Neuronal stem cell (in vitro differentiated cells): ENCODE measurements at regions not wholly inside any gene's neighbourhood (a gene's known extent, or its start where the extent isn't known, plus 50 kb on each side); places are given as distances from the start of the nearest gene placed in this dataset.

Experiments used
- DNase-seq: peaks from one replicate; pipeline ENCODE4 v3.0.0-alpha.2; 2013; ENCODE audit warnings: low spot score
- H2AFZ ChIP-seq: one replicate; pipeline ENCODE4 v1.6.1; 2013; ENCODE audit warnings: mild to moderate bottlenecking, low read length, inconsistent platforms
- H2AK5ac ChIP-seq: 2 replicates; pipeline ENCODE4 v1.6.1; 2013; ENCODE audit warnings: low read depth, mild to moderate bottlenecking, inconsistent platforms, low read length, moderate library complexity, mixed read lengths
- H2BK120ac ChIP-seq: 2 replicates; pipeline ENCODE4 v1.6.1; 2013; ENCODE audit warnings: low read depth, mild to moderate bottlenecking, inconsistent platforms, low read length, moderate library complexity, mixed read lengths
- H2BK12ac ChIP-seq: one replicate; pipeline ENCODE4 v1.6.1; 2013; ENCODE audit warnings: low read length, inconsistent platforms
- H2BK15ac ChIP-seq: 2 replicates; pipeline ENCODE4 v1.6.1; 2013; ENCODE audit warnings: mild to moderate bottlenecking, low read length, inconsistent platforms, mixed read lengths
- H2BK5ac ChIP-seq: one replicate; pipeline ENCODE4 v1.6.1; 2013; ENCODE audit warnings: inconsistent platforms, mild to moderate bottlenecking, low read length, moderate library complexity
- H3K14ac ChIP-seq: one replicate; pipeline ENCODE4 v1.6.1; 2013; ENCODE audit warnings: low read length, inconsistent platforms
- H3K18ac ChIP-seq: 2 replicates; pipeline ENCODE4 v1.6.1; 2013; ENCODE audit warnings: low read length, inconsistent platforms
- H3K23ac ChIP-seq: 2 replicates; pipeline ENCODE4 v1.6.1; 2013; ENCODE audit warnings: low read depth, mild to moderate bottlenecking, mixed read lengths, low read length, inconsistent platforms; ENCODE audit not compliant: poor library complexity
- H3K27ac ChIP-seq: replicated peaks from 3 replicates; pipeline ENCODE4 v1.5.1; 2013; ENCODE audit warnings: low read length, inconsistent platforms
- H3K27me3 ChIP-seq, 3 experiments: 2 replicates each; pipeline ENCODE4 v1.6.1; 2013; ENCODE audit warnings: low read length in 3 of 3, mild to moderate bottlenecking in 2 of 3, inconsistent platforms in 1 of 3, low read depth in 1 of 3, mixed read lengths in 1 of 3, moderate library complexity in 1 of 3; ENCODE audit not compliant: control insufficient read depth in 3 of 3, insufficient read depth in 3 of 3
- H3K36me3 ChIP-seq, 2 donors: replicated peaks in 1 of 2; 2 replicates each; pipeline ENCODE4 v1.6.1; 2013; ENCODE audit warnings: low read length in 2 of 2; ENCODE audit not compliant: control insufficient read depth in 2 of 2, insufficient read depth in 2 of 2
- H3K4ac ChIP-seq: 2 replicates; pipeline ENCODE4 v1.6.1; 2013; ENCODE audit warnings: inconsistent platforms, mild to moderate bottlenecking, low read length, moderate library complexity
- H3K4me1 ChIP-seq, 2 donors: 1 replicate in 1 of 2; 2 replicates in 1 of 2; pipeline ENCODE4 v1.6.1; 2013; ENCODE audit warnings: low read length in 2 of 2, low read depth in 1 of 2; ENCODE audit not compliant: control insufficient read depth in 2 of 2, insufficient read depth in 1 of 2
- H3K4me2 ChIP-seq: one replicate; pipeline ENCODE4 v1.6.1; 2013; ENCODE audit warnings: mild to moderate bottlenecking, low read length, inconsistent platforms; ENCODE audit not compliant: insufficient read depth, poor library complexity, severe bottlenecking
- H3K4me3 ChIP-seq, 2 donors: 2 replicates each; pipeline ENCODE4 v1.5.1; 2013; ENCODE audit warnings: low read length in 2 of 2, mild to moderate bottlenecking in 2 of 2, inconsistent platforms in 1 of 2, moderate library complexity in 1 of 2
- H3K79me1 ChIP-seq: one replicate; pipeline ENCODE4 v1.6.1; 2013; ENCODE audit warnings: low read depth, mild to moderate bottlenecking, inconsistent platforms, low read length, moderate library complexity
- H3K9ac ChIP-seq: one replicate; pipeline ENCODE4 v1.6.1; 2013; ENCODE audit warnings: mild to moderate bottlenecking, low read depth, low read length, inconsistent platforms; ENCODE audit not compliant: poor library complexity
- H3K9me3 ChIP-seq, 2 donors: replicated peaks in 1 of 2; 2 replicates each; pipeline versions ENCODE3 to v1.6.1; 2013; ENCODE audit warnings: low read length in 2 of 2, mild to moderate bottlenecking in 2 of 2, inconsistent platforms in 1 of 2, low read depth in 1 of 2, mixed read lengths in 1 of 2, moderate library complexity in 1 of 2; ENCODE audit not compliant: control insufficient read depth in 2 of 2, insufficient read depth in 1 of 2
- H4K8ac ChIP-seq: one replicate; pipeline ENCODE4 v1.6.1; 2013; ENCODE audit warnings: low read depth, mild to moderate bottlenecking, inconsistent platforms, low read length, moderate library complexity
- H4K91ac ChIP-seq: one replicate; pipeline ENCODE4 v1.6.1; 2013; ENCODE audit warnings: low read length, low read depth, mild to moderate bottlenecking, inconsistent platforms; ENCODE audit not compliant: poor library complexity
- WGBS, 2 donors: extraction: QIAGEN DNeasy Blood & Tissue Kit; methylation state at CpG; one replicate each; pipeline ENCODE4 v1.1.7; 2013; ENCODE audit warnings: missing lambda C conversion rate in 2 of 2, mixed read lengths in 1 of 2; ENCODE audit not compliant: insufficient read length in 2 of 2, insufficient replicate concordance in 1 of 2; ENCODE audit errors: extremely low coverage in 2 of 2; 5-methylcytosine and 5-hydroxymethylcytosine counted together

DNA sequence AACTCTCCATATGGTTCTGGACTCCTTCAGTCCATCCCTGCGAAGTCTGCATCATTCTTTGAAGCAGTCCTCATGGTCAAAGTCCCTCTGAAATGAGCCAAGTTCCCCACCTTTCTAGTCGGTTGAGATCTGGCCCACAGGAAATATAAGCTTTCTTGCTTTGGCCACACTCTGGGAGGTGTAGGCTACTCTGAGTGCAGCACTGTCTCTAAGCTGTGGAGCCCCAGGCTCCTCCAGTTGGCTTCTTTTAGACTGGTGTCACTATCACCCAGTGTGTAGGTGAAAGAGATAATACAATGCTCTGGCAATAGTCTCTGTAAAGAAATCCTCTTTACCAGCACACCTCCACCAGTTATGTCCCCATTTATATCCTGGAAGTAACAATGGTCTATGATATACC lies 486.5 kb upstream of the KLF12 start:
- H4K91ac ChIP-seq, result no peak overlapping the region
- no peak for DNase-seq
- no peak overlapping the region for H2BK12ac ChIP-seq
- H2BK5ac ChIP-seq, result no peak overlapping the region
- no peak overlapping the region for H4K8ac ChIP-seq
- H2BK120ac ChIP-seq, result no peak overlapping the region
- no peak overlapping the region for H3K4ac ChIP-seq
- no peaks in the 10 kb centered on the region for H3K36me3 ChIP-seq
- peaks cover 0 to 3% of the 10 kb centered on the region in 2 donors for H3K9me3 ChIP-seq
- no peak overlapping the region for H3K4me2 ChIP-seq
- H3K4me1 ChIP-seq, result no peaks in the 10 kb centered on the region
- no peak overlapping the region for H3K27ac ChIP-seq
- no peaks in the 10 kb centered on the region for H3K27me3 ChIP-seq
- H3K23ac ChIP-seq, result no peak overlapping the region
- H3K79me1 ChIP-seq, result no peaks in the 10 kb centered on the region
- H2AK5ac ChIP-seq, result no peak overlapping the region
- H3K4me3 ChIP-seq, result no peak overlapping the region
- no CpG with 5 or more reads among the region's 2 CpGs for WGBS, 2 donors
- peak overlapping the region; percentile 30 for H2AFZ ChIP-seq
- H3K14ac ChIP-seq, result no peak overlapping the region
- no peak overlapping the region for H2BK15ac ChIP-seq
- H3K18ac ChIP-seq, result no peak overlapping the region
- no peak overlapping the region for H3K9ac ChIP-seq

DNA sequence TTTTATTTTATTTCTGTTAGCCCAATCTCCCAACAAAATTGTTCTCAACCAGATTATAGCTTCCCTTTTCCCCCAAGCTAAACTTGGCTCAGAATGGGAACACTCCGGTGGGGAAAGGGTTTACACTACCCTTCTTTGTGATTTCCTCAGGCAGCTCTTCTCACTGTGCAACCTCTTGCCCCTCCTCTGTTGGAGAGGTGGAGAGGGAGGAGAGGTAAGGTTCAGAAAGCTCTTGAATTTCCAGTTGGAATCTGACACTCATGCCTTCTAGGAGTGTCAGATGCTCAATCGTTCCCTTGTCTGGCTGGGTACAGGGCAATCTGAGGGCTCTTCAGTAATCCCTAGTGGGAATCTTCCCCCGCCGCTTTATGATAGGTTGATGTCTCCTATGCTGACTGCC lies 486.1 kb upstream of the KLF12 start:
- H2BK5ac ChIP-seq, result no peak overlapping the region
- H3K14ac ChIP-seq, result no peak overlapping the region
- H3K4me1 ChIP-seq, result no peaks in the 10 kb centered on the region
- no peak overlapping the region for H3K27ac ChIP-seq
- H2AFZ ChIP-seq, result peak overlapping the region; percentile 30
- no peak overlapping the region for H3K4me2 ChIP-seq
- H3K23ac ChIP-seq, result no peak overlapping the region
- no CpG with 5 or more reads among the region's 4 CpGs for WGBS, 2 donors
- H4K91ac ChIP-seq, result no peak overlapping the region
- no peaks in the 10 kb centered on the region for H3K79me1 ChIP-seq
- no peak for DNase-seq
- no peak overlapping the region for H2BK15ac ChIP-seq
- H3K9me3 ChIP-seq, result peaks cover 0 to 3% of the 10 kb centered on the region in 2 donors
- H4K8ac ChIP-seq, result no peak overlapping the region
- H2BK120ac ChIP-seq, result no peak overlapping the region
- H3K36me3 ChIP-seq, result no peaks in the 10 kb centered on the region
- H2BK12ac ChIP-seq, result no peak overlapping the region
- H3K4ac ChIP-seq, result no peak overlapping the region
- H3K9ac ChIP-seq, result no peak overlapping the region
- H3K4me3 ChIP-seq, result no peak overlapping the region
- H3K18ac ChIP-seq, result no peak overlapping the region
- no peaks in the 10 kb centered on the region for H3K27me3 ChIP-seq
- H2AK5ac ChIP-seq, result no peak overlapping the region

DNA sequence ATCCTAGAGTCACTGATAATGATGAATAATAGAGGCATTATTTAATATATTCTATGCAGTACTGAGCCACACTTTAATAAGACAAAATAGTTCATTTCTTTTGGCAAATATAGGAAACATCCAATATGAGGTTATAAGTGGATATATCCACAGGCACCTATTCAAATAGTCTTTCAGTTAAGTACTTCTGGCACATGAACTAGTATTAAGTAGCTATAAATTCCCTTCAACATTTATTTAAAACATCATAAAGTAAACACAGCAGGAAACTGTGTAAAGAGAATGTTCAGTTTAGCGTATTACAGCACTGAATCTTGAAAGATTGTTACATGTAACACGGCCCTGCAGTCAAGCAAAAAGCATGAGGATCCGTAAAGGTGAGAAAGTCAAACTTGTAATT lies 463.3 kb upstream of the KLF12 start:
- H2AK5ac ChIP-seq, result no peak overlapping the region
- no peak overlapping the region for H2BK12ac ChIP-seq
- peaks cover 0 to 5% of the 10 kb centered on the region in 2 donors for H3K9me3 ChIP-seq
- no peak overlapping the region for H2AFZ ChIP-seq
- H2BK5ac ChIP-seq, result no peak overlapping the region
- no peak overlapping the region for H4K8ac ChIP-seq
- H3K23ac ChIP-seq, result no peak overlapping the region
- no peak for DNase-seq
- no peaks in the 10 kb centered on the region for H3K27me3 ChIP-seq
- H3K4me1 ChIP-seq, result no peaks in the 10 kb centered on the region
- no CpG with 5 or more reads among the region's 3 CpGs for WGBS, 2 donors
- no peak overlapping the region for H3K9ac ChIP-seq
- no peak overlapping the region for H3K27ac ChIP-seq
- no peak overlapping the region for H3K14ac ChIP-seq
- H3K18ac ChIP-seq, result no peak overlapping the region
- no peak overlapping the region for H4K91ac ChIP-seq
- H3K79me1 ChIP-seq, result no peaks in the 10 kb centered on the region
- no peak overlapping the region for H3K4me2 ChIP-seq
- no peak overlapping the region for H2BK15ac ChIP-seq
- no peak overlapping the region for H3K4ac ChIP-seq
- no peak overlapping the region for H3K4me3 ChIP-seq
- H2BK120ac ChIP-seq, result no peak overlapping the region
- H3K36me3 ChIP-seq, result no peaks in the 10 kb centered on the region

DNA sequence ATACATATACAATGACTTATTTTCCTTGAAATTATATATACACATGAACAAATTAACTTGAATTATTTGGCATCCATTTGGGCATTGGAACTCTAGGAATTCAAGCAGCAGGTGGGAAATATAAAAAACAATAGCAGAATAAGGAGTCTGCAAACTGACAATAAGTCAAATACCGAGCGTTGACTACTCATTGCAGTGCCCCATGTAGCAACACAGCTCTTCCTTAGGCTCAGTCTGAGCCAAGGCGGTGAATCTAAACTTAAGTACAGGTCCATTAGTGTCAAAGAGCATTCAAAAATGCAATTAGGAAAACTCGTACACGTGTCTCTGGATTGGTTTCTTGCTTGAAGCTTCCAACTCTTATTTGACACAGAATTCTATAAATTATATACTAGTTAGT lies 462.5 kb upstream of the KLF12 start:
- Histone ChIP-seq H3K4me2 (no peak overlapping the region), H3K27me3 (no peaks in the 10 kb centered on the region), H4K91ac (no peak overlapping the region), H2AK5ac (no peak overlapping the region), H4K8ac (no peak overlapping the region), H3K14ac (no peak overlapping the region), H3K4me3 (no peak overlapping the region), H2BK120ac (no peak overlapping the region), H3K18ac (no peak overlapping the region), H3K4me1 (no peaks in the 10 kb centered on the region), H2BK12ac (no peak overlapping the region), H2BK15ac (no peak overlapping the region), H3K9ac (no peak overlapping the region), H2BK5ac (no peak overlapping the region), H3K4ac (no peak overlapping the region), H3K27ac (no peak overlapping the region), H2AFZ (no peak overlapping the region), H3K23ac (no peak overlapping the region), H3K9me3 (peaks cover 0 to 6% of the 10 kb centered on the region in 2 donors), H3K79me1 (no peaks in the 10 kb centered on the region), H3K36me3 (no peaks in the 10 kb centered on the region)
- no peak for DNase-seq
- WGBS, 2 donors, result no CpG with 5 or more reads among the region's 5 CpGs
